ENCODE measurements at regions not wholly inside any gene's neighbourhood (a gene's known extent, or its start where the extent isn't known, plus 50 kb on each side); places are given as distances from the start of the nearest gene placed in this dataset.

DNA sequence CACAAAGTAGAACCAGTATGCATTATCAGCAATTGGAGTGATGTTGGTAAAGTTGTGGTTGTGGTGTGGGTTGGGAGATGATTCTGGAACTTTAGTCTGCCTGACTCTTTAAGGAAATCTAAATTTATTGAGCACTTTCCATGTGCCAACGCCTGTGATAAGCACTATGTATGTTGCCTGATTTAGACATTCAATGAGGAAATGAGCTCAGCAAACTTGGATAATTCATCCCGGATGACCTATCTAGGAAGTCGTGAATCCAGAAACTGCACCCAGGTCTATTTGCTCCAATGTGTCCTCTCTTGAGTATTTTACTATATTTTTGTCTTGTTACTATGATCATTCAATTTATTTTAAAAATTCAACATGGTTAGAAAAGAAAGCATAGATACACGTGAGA, 400.8 kb upstream of the MMADHC start:
- no peak for DNase-seq (ENCODE audit: low read depth)
- in situ Hi-C loops (cut with HindIII; ENCODE audit: low sequenced_read_pairs) = no loop called here
- no peak overlapping the region for H3K4me3 ChIP-seq (ENCODE audit: low read depth, low read length)
- TF ChIP-seq, protein P1, sequence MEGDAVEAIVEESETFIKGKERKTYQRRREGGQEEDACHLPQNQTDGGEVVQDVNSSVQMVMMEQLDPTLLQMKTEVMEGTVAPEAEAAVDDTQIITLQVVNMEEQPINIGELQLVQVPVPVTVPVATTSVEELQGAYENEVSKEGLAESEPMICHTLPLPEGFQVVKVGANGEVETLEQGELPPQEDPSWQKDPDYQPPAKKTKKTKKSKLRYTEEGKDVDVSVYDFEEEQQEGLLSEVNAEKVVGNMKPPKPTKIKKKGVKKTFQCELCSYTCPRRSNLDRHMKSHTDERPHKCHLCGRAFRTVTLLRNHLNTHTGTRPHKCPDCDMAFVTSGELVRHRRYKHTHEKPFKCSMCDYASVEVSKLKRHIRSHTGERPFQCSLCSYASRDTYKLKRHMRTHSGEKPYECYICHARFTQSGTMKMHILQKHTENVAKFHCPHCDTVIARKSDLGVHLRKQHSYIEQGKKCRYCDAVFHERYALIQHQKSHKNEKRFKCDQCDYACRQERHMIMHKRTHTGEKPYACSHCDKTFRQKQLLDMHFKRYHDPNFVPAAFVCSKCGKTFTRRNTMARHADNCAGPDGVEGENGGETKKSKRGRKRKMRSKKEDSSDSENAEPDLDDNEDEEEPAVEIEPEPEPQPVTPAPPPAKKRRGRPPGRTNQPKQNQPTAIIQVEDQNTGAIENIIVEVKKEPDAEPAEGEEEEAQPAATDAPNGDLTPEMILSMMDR (IDR thresholded peaks at IDR 0.05; ENCODE audit: low read depth, low read length, missing control alignments) = no peak

- in situ Hi-C loops (cut with HindIII; ENCODE audit: low sequenced_read_pairs) = no loop called here
- no peak for DNase-seq (ENCODE audit: low read depth)
- TF ChIP-seq, protein P1 (IDR thresholded peaks at IDR 0.05; ENCODE audit: low read depth, low read length, missing control alignments) = no peak
- H3K4me3 ChIP-seq (ENCODE audit: low read depth, low read length) = no peak overlapping the region
Measured at GRCh38 chr2:149986861-149987260, 399.3 kb upstream of the MMADHC start.

GRCh38 chr2:149984311-149984710, 396.7 kb upstream of the MMADHC start:
- H3K4me3 ChIP-seq (ENCODE audit: low read depth, low read length) = no peak overlapping the region
- in situ Hi-C loops (cut with HindIII; ENCODE audit: low sequenced_read_pairs) = no loop called here
- TF ChIP-seq, protein P1 (IDR thresholded peaks at IDR 0.05; ENCODE audit: low read depth, low read length, missing control alignments) = no peak
- DNase-seq (ENCODE audit: low read depth) = no peak

GRCh38 chr2:149972066-149972465, 384.5 kb upstream of the MMADHC start:
- in situ Hi-C loops (cut with HindIII; ENCODE audit: low sequenced_read_pairs) = no loop called here
- no peak overlapping the region for H3K4me3 ChIP-seq (ENCODE audit: low read depth, low read length)
- no peak for DNase-seq (ENCODE audit: low read depth)
- TF ChIP-seq, protein P1 (IDR thresholded peaks at IDR 0.05; ENCODE audit: low read depth, low read length, missing control alignments) = no peak

DNA sequence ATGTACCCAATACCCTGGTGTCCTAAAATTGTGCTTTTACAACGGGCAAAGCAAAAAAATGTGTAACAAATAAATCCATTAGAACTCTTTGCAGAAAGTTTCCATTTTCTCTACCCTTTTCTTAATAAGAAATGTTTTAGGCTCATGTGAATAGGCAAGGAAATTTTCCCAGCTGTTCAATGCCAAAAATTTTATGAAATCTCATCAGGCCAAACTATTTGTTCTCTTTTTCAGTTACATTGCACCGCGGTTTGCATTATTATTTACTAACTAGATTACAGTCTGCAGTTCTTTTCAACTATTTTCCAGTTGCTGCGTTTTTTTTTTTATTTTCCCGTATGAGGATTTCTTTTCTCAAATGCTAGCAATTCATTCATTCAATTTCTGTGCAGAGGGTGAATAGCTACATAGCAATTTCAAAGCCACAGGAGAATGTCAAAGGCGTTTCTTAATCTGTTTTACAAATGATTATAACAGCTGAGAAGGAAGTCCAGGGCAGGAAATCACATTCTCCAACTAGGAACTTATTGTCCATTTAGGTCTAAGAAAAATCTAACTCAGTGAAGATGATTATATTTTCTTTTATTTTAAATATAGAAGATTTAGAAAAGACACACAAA, 367.5 kb upstream of the MMADHC start:
- TF ChIP-seq, protein P1 (IDR thresholded peaks at IDR 0.05; ENCODE audit: low read depth, low read length, missing control alignments) = no peak
- in situ Hi-C loops (cut with HindIII; ENCODE audit: low sequenced_read_pairs) = no loop called here
- no peak for DNase-seq (ENCODE audit: low read depth)
- H3K4me3 ChIP-seq (ENCODE audit: low read depth, low read length) = no peak overlapping the region

GRCh38 chr2:149953627-149954026, 366.1 kb upstream of the MMADHC start:
- no peak for DNase-seq (ENCODE audit: low read depth)
- no peak overlapping the region for H3K4me3 ChIP-seq (ENCODE audit: low read depth, low read length)
- TF ChIP-seq, protein P1 (IDR thresholded peaks at IDR 0.05; ENCODE audit: low read depth, low read length, missing control alignments) = no peak
- in situ Hi-C loops (cut with HindIII; ENCODE audit: low sequenced_read_pairs) = no loop called here

Data from astrocyte of the cerebellum (primary cell).